ENCODE measurements at regions not wholly inside any gene's neighbourhood (a gene's known extent, or its start where the extent isn't known, plus 50 kb on each side); places are given as distances from the start of the nearest gene placed in this dataset.

DNA sequence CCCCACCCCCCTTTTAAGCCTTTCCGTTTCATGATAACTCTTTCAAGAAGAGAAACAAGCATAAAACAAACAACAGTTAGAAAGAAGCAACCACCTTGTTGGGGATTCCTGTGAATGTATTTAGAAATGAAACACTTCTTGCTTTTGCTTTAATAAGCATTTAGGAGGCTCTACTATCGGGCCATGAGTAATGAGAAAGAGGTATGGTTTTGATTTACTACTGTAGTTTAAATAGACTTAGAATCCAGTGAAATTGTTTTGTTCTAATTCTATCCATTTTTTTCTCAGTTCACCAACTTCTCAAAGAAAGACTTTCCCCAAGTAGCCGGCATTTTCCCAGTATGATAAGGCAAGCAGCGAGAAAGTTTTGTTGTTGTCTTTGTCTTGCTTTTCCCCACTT, 168.7 kb upstream of the HABP2 start (continued):
- TF ChIP-seq, protein P1, sequence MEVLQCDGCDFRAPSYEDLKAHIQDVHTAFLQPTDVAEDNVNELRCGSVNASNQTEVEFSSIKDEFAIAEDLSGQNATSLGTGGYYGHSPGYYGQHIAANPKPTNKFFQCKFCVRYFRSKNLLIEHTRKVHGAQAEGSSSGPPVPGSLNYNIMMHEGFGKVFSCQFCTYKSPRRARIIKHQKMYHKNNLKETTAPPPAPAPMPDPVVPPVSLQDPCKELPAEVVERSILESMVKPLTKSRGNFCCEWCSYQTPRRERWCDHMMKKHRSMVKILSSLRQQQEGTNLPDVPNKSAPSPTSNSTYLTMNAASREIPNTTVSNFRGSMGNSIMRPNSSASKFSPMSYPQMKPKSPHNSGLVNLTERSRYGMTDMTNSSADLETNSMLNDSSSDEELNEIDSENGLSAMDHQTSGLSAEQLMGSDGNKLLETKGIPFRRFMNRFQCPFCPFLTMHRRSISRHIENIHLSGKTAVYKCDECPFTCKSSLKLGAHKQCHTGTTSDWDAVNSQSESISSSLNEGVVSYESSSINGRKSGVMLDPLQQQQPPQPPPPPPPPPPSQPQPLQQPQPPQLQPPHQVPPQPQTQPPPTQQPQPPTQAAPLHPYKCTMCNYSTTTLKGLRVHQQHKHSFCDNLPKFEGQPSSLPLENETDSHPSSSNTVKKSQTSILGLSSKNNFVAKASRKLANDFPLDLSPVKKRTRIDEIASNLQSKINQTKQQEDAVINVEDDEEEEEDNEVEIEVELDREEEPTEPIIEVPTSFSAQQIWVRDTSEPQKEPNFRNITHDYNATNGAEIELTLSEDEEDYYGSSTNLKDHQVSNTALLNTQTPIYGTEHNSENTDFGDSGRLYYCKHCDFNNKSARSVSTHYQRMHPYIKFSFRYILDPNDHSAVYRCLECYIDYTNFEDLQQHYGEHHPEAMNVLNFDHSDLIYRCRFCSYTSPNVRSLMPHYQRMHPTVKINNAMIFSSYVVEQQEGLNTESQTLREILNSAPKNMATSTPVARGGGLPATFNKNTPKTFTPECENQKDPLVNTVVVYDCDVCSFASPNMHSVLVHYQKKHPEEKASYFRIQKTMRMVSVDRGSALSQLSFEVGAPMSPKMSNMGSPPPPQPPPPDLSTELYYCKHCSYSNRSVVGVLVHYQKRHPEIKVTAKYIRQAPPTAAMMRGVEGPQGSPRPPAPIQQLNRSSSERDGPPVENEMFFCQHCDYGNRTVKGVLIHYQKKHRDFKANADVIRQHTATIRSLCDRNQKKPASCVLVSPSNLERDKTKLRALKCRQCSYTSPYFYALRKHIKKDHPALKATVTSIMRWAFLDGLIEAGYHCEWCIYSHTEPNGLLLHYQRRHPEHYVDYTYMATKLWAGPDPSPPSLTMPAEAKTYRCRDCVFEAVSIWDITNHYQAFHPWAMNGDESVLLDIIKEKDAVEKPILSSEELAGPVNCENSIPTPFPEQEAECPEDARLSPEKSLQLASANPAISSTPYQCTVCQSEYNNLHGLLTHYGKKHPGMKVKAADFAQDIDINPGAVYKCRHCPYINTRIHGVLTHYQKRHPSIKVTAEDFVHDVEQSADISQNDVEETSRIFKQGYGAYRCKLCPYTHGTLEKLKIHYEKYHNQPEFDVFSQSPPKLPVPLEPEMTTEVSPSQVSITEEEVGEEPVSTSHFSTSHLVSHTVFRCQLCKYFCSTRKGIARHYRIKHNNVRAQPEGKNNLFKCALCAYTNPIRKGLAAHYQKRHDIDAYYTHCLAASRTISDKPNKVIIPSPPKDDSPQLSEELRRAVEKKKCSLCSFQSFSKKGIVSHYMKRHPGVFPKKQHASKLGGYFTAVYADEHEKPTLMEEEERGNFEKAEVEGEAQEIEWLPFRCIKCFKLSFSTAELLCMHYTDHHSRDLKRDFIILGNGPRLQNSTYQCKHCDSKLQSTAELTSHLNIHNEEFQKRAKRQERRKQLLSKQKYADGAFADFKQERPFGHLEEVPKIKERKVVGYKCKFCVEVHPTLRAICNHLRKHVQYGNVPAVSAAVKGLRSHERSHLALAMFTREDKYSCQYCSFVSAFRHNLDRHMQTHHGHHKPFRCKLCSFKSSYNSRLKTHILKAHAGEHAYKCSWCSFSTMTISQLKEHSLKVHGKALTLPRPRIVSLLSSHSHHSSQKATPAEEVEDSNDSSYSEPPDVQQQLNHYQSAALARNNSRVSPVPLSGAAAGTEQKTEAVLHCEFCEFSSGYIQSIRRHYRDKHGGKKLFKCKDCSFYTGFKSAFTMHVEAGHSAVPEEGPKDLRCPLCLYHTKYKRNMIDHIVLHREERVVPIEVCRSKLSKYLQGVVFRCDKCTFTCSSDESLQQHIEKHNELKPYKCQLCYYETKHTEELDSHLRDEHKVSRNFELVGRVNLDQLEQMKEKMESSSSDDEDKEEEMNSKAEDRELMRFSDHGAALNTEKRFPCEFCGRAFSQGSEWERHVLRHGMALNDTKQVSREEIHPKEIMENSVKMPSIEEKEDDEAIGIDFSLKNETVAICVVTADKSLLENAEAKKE (CRISPR knock-in tag; IDR thresholded peaks at IDR 0.05): no peak
- TF ChIP-seq, protein P2, sequence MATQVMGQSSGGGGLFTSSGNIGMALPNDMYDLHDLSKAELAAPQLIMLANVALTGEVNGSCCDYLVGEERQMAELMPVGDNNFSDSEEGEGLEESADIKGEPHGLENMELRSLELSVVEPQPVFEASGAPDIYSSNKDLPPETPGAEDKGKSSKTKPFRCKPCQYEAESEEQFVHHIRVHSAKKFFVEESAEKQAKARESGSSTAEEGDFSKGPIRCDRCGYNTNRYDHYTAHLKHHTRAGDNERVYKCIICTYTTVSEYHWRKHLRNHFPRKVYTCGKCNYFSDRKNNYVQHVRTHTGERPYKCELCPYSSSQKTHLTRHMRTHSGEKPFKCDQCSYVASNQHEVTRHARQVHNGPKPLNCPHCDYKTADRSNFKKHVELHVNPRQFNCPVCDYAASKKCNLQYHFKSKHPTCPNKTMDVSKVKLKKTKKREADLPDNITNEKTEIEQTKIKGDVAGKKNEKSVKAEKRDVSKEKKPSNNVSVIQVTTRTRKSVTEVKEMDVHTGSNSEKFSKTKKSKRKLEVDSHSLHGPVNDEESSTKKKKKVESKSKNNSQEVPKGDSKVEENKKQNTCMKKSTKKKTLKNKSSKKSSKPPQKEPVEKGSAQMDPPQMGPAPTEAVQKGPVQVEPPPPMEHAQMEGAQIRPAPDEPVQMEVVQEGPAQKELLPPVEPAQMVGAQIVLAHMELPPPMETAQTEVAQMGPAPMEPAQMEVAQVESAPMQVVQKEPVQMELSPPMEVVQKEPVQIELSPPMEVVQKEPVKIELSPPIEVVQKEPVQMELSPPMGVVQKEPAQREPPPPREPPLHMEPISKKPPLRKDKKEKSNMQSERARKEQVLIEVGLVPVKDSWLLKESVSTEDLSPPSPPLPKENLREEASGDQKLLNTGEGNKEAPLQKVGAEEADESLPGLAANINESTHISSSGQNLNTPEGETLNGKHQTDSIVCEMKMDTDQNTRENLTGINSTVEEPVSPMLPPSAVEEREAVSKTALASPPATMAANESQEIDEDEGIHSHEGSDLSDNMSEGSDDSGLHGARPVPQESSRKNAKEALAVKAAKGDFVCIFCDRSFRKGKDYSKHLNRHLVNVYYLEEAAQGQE (IDR thresholded peaks at IDR 0.05; ENCODE audit: unreplicated experiment): no peak
- TF ChIP-seq, protein P3, sequence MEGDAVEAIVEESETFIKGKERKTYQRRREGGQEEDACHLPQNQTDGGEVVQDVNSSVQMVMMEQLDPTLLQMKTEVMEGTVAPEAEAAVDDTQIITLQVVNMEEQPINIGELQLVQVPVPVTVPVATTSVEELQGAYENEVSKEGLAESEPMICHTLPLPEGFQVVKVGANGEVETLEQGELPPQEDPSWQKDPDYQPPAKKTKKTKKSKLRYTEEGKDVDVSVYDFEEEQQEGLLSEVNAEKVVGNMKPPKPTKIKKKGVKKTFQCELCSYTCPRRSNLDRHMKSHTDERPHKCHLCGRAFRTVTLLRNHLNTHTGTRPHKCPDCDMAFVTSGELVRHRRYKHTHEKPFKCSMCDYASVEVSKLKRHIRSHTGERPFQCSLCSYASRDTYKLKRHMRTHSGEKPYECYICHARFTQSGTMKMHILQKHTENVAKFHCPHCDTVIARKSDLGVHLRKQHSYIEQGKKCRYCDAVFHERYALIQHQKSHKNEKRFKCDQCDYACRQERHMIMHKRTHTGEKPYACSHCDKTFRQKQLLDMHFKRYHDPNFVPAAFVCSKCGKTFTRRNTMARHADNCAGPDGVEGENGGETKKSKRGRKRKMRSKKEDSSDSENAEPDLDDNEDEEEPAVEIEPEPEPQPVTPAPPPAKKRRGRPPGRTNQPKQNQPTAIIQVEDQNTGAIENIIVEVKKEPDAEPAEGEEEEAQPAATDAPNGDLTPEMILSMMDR (conservative IDR thresholded peaks at IDR 0.05; ENCODE audit: low read depth in 2 of 2): no peak
- TF ChIP-seq NANOG (IDR thresholded peaks at IDR 0.05; ENCODE audit: borderline replicate concordance): no peak
